Neural progenitor cell (in vitro differentiated cells): ENCODE measurements at regions not wholly inside any gene's neighbourhood (a gene's known extent, or its start where the extent isn't known, plus 50 kb on each side); places are given as distances from the start of the nearest gene placed in this dataset.
"Not testable (repeated sequence)": the region's sequence is repeated elsewhere in the genome, so short reads cannot be mapped to it uniquely, and the experiment has no call there.

Experiments
- DNase-seq: peaks from one replicate; pipeline ENCODE4 v3.0.0-alpha.2; 2016; ENCODE audit warnings: low spot score
- H2AFZ ChIP-seq: fragments of 200-600 bp; sonication (generic); replicated peaks from 2 replicates; pipeline ENCODE4 v1.6.1; 2016; ENCODE audit warnings: antibody characterized with exemption
- H3F3A ChIP-seq: fragments of 200-600 bp; sonication (generic); 2 replicates; pipeline ENCODE4 v1.6.1; 2016; ENCODE audit warnings: antibody characterized with exemption, low read depth
- H3K27ac ChIP-seq: fragments of 200-600 bp; sonication (generic); 2 replicates; pipeline ENCODE4 v1.5.1; 2016; ENCODE audit warnings: mild to moderate bottlenecking
- H3K27me3 ChIP-seq: fragments of 200-600 bp; sonication (generic); 2 replicates; pipeline ENCODE4 v1.6.1; 2016; ENCODE audit warnings: mild to moderate bottlenecking, moderate library complexity
- H3K36me3 ChIP-seq: fragments of 200-600 bp; sonication (generic); 2 replicates; pipeline ENCODE4 v1.5.1; 2016
- H3K4me1 ChIP-seq: fragments of 200-600 bp; sonication (generic); 2 replicates; pipeline ENCODE4 v1.6.1; 2016; ENCODE audit warnings: mixed run types
- H3K4me2 ChIP-seq: fragments of 200-600 bp; sonication (generic); 2 replicates; pipeline ENCODE4 v1.6.1; 2016
- H3K4me3 ChIP-seq: fragments of 200-600 bp; sonication (generic); 2 replicates; pipeline ENCODE4 v1.5.1; 2016
- H3K79me2 ChIP-seq: fragments of 200-600 bp; sonication (generic); 2 replicates; pipeline ENCODE4 v1.6.1; 2016; ENCODE audit warnings: low read depth
- H3K9ac ChIP-seq: fragments of 200-600 bp; sonication (generic); 2 replicates; pipeline ENCODE4 v1.6.1; 2016
- H3K9me3 ChIP-seq: fragments of 200-600 bp; sonication (generic); 2 replicates; pipeline ENCODE4 v1.5.1; 2016; ENCODE audit warnings: low read depth
- H4K20me1 ChIP-seq: fragments of 200-600 bp; sonication (generic); 2 replicates; pipeline ENCODE4 v1.6.1; 2016; ENCODE audit warnings: low read depth
- H3K27ac Mint-ChIP-seq: 3 replicates; pipeline ENCODE4 v1.8.0; 2021; ENCODE audit warnings: mixed read lengths
- H3K27me3 Mint-ChIP-seq: 2 replicates; pipeline ENCODE4 v1.8.0; 2022; ENCODE audit warnings: low read depth, mild to moderate bottlenecking, inconsistent platforms, moderate library complexity, mixed read lengths; ENCODE audit not compliant: insufficient read depth
- H3K36me3 Mint-ChIP-seq: 3 replicates; pipeline ENCODE4 v1.8.0; 2021; ENCODE audit warnings: mixed read lengths
- H3K4me1 Mint-ChIP-seq: 3 replicates; pipeline ENCODE4 v1.8.0; 2021; ENCODE audit warnings: mixed read lengths
- H3K4me3 Mint-ChIP-seq: 3 replicates; pipeline ENCODE4 v1.8.0; 2021; ENCODE audit warnings: mild to moderate bottlenecking, moderate library complexity, mixed read lengths
- H3K9me3 Mint-ChIP-seq: 3 replicates; pipeline ENCODE4 v1.8.0; 2020; ENCODE audit warnings: mixed read lengths
- EZH2 ChIP-seq: fragments of 200-600 bp; sonication (generic); IDR thresholded peaks from 2 replicates; pipeline ENCODE4 v1.6.1; 2017; ENCODE audit warnings: antibody characterized with exemption, mild to moderate bottlenecking, moderate library complexity
- EZH2phosphoT487 ChIP-seq: fragments of 200-600 bp; sonication (generic); IDR thresholded peaks from 2 replicates; pipeline ENCODE4 v1.6.1; 2017; ENCODE audit warnings: antibody characterized with exemption
- TF ChIP-seq, protein P1 (sequence below): fragments of 200-600 bp; sonication (generic); IDR thresholded peaks from 2 replicates; pipeline ENCODE4 v1.5.1; 2017; ENCODE audit warnings: antibody characterized with exemption, mild to moderate bottlenecking

DNA sequence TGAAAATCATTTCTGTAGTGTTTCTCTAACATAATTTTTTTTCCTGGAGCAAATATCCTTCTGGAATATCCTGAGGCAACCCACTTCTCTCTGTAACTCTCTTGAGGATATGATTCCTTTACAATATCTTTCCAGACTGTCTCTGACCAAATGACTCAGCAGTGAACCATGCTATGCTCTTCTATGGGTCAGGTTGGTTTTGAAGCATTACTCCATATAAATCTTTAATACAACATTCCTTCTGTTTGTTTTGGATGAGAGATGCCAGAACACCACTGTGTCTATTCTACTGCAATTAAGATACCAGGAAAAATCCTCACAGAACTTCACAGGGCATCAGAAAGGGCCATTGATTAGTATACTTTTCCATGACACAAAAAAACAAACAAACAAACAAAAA lies 626.4 kb upstream of the ZNF385D start:
- Histone ChIP-seq H3K79me2 (no peaks in the 10 kb centered on the region), H3K9me3 (no peaks in the 10 kb centered on the region), H3K9ac (no peak overlapping the region), H4K20me1 (no peaks in the 10 kb centered on the region), H3K27me3 (peaks cover 30% of the 10 kb centered on the region), H3K4me3 (no peak overlapping the region), H3K36me3 (no peaks in the 10 kb centered on the region), H3K27ac (no peak overlapping the region), H3K4me1 (peaks cover 7% of the 10 kb centered on the region), H3K4me2 (no peak overlapping the region), H2AFZ (no peak overlapping the region), H3F3A (no peaks in the 10 kb centered on the region)
- Mint-ChIP-seq H3K27ac (no peak overlapping the region), H3K4me3 (no peak overlapping the region), H3K36me3 (no peaks in the 10 kb centered on the region), H3K27me3 (peaks cover 15% of the 10 kb centered on the region), H3K9me3 (no peaks in the 10 kb centered on the region), H3K4me1 (peaks cover 6% of the 10 kb centered on the region)
- no peak for DNase-seq
- TF ChIP-seq, protein P1, sequence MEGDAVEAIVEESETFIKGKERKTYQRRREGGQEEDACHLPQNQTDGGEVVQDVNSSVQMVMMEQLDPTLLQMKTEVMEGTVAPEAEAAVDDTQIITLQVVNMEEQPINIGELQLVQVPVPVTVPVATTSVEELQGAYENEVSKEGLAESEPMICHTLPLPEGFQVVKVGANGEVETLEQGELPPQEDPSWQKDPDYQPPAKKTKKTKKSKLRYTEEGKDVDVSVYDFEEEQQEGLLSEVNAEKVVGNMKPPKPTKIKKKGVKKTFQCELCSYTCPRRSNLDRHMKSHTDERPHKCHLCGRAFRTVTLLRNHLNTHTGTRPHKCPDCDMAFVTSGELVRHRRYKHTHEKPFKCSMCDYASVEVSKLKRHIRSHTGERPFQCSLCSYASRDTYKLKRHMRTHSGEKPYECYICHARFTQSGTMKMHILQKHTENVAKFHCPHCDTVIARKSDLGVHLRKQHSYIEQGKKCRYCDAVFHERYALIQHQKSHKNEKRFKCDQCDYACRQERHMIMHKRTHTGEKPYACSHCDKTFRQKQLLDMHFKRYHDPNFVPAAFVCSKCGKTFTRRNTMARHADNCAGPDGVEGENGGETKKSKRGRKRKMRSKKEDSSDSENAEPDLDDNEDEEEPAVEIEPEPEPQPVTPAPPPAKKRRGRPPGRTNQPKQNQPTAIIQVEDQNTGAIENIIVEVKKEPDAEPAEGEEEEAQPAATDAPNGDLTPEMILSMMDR, result no peak
- no peak for TF ChIP-seq EZH2phosphoT487
- no peak for TF ChIP-seq EZH2

DNA sequence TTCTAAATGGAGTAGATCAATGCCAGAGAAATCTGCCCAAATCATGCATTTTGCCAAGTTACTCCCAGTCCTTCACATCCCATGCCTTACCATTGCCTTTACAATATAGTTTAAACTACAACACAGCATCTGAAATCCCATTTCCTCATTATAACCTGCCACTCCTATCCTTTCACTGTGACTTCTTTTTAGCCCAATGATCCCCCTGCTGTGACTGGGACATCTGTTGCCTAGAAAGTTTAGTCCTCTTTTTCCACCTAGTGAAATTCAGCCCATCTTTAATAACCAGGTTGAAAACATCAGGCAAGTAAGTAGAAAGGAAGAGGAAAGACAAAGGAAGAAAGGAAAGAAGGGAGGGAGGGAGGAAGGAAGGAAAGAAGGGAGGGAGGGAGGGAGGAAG lies 627.9 kb upstream of the ZNF385D start:
- Histone ChIP-seq H3K4me1 (peaks cover 7% of the 10 kb centered on the region), H3K9me3 (no peaks in the 10 kb centered on the region), H3K4me2 (no peak overlapping the region), H3K79me2 (no peaks in the 10 kb centered on the region), H3K9ac (no peak overlapping the region), H4K20me1 (no peaks in the 10 kb centered on the region), H3F3A (no peaks in the 10 kb centered on the region), H2AFZ (no peak overlapping the region), H3K27me3 (peaks cover 16% of the 10 kb centered on the region), H3K36me3 (no peaks in the 10 kb centered on the region), H3K27ac (no peak overlapping the region), H3K4me3 (no peak overlapping the region)
- no peaks in the 10 kb centered on the region for H3K36me3 Mint-ChIP-seq
- peaks cover 4% of the 10 kb centered on the region for H3K27me3 Mint-ChIP-seq
- H3K4me3 Mint-ChIP-seq, result no peak overlapping the region
- DNase-seq, result no peak
- TF ChIP-seq, protein P1, result no peak
- TF ChIP-seq EZH2phosphoT487 (no peak), EZH2 (no peak)
- no peak overlapping the region for H3K27ac Mint-ChIP-seq
- H3K9me3 Mint-ChIP-seq, result no peaks in the 10 kb centered on the region
- no peaks in the 10 kb centered on the region for H3K4me1 Mint-ChIP-seq

DNA sequence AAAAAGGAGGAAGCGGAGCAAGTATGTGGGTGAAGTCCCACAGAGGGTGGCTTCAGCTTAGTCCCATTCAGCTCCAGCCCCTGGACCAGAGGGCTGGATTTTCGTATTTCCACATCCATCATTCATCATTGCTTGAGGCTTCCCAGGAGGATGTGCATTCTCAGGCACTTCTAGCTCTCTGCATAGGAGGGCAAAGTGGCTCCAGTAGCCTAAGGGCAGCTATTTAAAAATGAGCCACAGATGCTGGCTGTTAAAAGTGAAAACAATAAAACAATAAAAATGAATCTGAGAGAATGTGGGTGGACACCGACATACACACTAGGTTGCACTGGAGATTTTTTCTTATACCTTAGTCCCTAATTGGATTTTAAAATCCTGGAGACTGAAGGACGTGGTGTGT lies 629.2 kb upstream of the ZNF385D start:
- no peaks in the 10 kb centered on the region for H4K20me1 ChIP-seq
- no peak overlapping the region for H3K4me3 ChIP-seq
- Mint-ChIP-seq H3K36me3 (no peaks in the 10 kb centered on the region), H3K9me3 (no peaks in the 10 kb centered on the region), H3K27ac (no peak overlapping the region), H3K4me1 (no peaks in the 10 kb centered on the region), H3K27me3 (no peaks in the 10 kb centered on the region), H3K4me3 (no peak overlapping the region)
- H3K9ac ChIP-seq, result no peak overlapping the region
- no peak overlapping the region for H3K4me2 ChIP-seq
- no peaks in the 10 kb centered on the region for H3F3A ChIP-seq
- no peaks in the 10 kb centered on the region for H3K79me2 ChIP-seq
- no peak for DNase-seq
- no peaks in the 10 kb centered on the region for H3K9me3 ChIP-seq
- no peaks in the 10 kb centered on the region for H3K36me3 ChIP-seq
- H3K27me3 ChIP-seq, result peaks cover 2% of the 10 kb centered on the region
- H3K27ac ChIP-seq, result no peak overlapping the region
- H3K4me1 ChIP-seq, result peaks cover 7% of the 10 kb centered on the region
- TF ChIP-seq EZH2phosphoT487 (no peak), EZH2 (no peak)
- TF ChIP-seq, protein P1, result no peak
- no peak overlapping the region for H2AFZ ChIP-seq

DNA sequence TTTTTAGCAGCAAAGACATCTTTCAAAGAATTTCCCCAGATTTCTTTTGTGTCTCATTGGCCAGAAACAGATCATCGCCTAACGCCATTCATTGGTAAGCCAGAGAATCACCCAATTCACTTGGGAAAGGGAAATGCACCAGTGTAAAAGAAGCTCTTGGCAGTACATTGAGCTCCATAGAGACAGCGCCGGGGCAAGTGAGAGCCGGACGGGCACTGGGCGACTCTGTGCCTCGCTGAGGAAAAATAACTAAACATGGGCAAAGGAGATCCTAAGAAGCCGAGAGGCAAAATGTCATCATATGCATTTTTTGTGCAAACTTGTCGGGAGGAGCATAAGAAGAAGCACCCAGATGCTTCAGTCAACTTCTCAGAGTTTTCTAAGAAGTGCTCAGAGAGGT lies 630.6 kb upstream of the ZNF385D start:
- H3K36me3 ChIP-seq, H3K4me3 ChIP-seq, H3F3A ChIP-seq, H3K79me2 ChIP-seq, H3K4me2 ChIP-seq, H3K4me1 ChIP-seq, H4K20me1 ChIP-seq, H2AFZ ChIP-seq, DNase-seq, H3K4me1 Mint-ChIP-seq, H3K27ac ChIP-seq, H3K27me3 Mint-ChIP-seq, H3K9me3 ChIP-seq, H3K36me3 Mint-ChIP-seq, H3K27ac Mint-ChIP-seq, H3K27me3 ChIP-seq, H3K9me3 Mint-ChIP-seq, H3K9ac ChIP-seq: not testable (repeated sequence)
- peak overlapping the region; percentile 25 for H3K4me3 Mint-ChIP-seq
